GM19395 (cell line): ENCODE measurements at regions not wholly inside any gene's neighbourhood (a gene's known extent, or its start where the extent isn't known, plus 50 kb on each side); places are given as distances from the start of the nearest gene placed in this dataset.

ENCODE experiments used
- ATAC-seq: cut with Tn5 transposase; IDR thresholded peaks from one replicate; pipeline ENCODE4 v1.9.1; 2021; ENCODE audit warnings: mild to moderate bottlenecking, moderate library complexity; ENCODE audit not compliant: unreplicated experiment

DNA sequence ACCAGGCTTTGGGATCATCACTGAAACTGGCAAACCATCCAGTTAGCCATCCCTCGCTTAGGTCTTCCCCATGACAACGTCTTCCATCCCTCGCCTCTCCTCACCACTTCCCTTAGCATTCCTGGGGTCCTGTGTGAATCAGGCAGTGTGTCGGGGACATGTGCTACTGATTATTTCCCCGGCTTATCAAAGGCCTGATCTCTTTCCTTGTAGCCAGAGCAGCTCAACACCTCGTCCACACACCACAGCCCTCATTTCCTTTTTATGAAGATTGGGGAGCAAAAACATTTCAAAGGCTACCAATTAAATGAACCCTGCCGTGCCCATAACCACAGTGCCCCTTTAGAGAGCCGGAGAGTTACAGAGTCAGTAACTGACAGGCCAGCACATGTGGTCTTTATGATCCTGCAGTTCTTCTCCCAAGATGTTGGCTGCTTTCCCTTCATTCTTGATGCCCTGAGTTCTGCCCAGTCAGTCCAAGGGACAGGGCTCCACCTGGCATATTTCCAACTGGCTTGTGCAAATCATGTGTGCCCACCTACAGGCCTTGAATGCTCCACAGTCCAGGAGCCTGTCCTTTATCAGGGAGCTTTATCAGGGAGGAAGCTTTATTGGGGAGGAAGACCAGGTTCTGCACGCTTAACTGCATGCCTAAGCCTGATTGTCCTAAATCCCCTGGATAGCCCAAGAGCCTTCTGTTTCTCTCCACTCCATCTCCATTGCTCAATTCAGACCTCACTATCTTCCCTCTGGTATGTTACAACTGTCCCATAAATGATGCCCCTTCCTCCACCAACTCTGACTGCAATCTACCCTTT, 343.1 kb downstream of the CYRIA start:
- no peak for ATAC-seq

DNA sequence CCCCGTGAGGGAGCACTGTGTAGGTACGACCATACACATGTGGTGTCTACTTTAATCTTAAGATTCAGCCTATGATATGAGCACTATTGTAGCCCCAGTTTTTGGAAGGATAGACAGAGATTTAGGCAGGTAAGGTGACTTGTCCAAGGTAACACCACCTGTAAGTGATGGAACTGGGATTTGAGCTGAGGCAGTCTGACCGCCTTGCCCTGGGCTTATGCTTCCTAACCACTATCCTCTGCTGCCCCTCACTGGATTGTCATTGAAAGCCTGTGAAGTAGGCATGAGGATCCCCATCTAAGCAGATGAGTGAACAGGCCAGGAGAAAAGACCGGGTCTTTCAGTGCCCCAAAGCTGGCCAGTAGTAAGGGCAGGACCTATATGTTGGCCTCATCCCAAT, 343.8 kb downstream of the CYRIA start:
- ATAC-seq: no peak

DNA sequence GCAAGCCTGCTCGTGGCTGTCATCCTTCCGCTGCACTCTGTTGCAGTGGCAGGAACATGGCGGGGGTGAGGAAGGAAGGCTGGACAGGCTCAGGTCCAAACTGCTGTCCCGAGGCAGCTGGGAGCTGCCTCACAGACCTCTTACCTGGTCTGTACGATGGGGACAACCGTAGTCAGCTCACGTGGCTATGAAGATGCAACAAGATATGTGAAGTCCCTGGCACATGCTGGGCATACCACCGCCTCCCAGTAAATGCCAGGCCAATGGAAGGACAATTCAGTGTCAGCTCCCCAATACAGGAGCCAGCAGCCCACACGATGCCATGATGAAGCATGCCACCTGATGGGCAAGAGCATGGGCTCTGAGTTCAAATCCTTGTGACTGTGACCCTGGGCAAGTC, 344.4 kb downstream of the CYRIA start:
- ATAC-seq: no peak

DNA sequence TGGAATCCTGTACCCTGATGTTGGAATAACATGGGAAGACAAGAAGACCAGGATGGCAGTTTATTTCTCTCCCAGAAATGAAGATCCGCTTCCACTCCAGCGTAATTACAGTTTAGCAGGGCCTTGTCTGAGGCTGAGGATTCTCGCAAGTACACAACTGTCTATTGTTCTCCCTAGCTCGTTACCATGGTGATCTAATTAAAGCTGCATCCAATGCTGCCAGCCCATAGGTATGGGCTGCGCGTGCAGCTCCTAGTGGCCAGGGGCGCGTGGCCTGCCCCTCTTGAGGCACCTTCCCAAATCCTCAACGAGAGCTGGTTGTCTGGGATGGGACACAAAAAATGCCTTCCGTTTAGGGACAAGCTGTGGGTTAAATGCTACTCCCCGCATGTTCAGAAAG, 344.9 kb downstream of the CYRIA start:
- no peak for ATAC-seq

DNA sequence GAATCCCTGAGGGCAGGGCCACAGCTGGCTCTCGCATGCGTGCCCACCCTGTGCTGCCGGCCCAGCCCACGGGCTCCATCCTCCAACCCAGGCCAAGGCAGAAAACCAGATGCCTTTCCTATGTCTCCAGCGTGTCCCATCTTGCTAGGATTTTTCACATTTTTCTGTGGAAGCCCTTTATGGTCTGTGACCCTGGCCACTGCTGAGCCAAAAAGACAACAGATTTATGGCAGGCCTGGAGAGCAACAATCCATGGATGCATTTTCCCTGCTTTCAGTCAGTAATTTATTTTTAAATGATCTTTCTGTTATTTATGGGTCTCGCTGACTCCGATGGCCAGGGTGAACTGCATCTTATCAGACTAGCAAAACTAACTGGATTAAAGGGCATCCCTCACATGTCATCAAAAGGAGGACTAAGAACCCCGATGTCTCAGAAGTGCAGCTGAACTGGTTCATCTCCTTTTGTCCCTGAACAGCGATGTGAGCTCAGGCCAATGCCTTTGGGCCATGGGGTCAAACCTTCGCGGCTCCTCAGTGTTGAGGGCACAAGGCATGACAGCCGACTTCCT, 346.0 kb downstream of the CYRIA start:
- ATAC-seq: no peak

DNA sequence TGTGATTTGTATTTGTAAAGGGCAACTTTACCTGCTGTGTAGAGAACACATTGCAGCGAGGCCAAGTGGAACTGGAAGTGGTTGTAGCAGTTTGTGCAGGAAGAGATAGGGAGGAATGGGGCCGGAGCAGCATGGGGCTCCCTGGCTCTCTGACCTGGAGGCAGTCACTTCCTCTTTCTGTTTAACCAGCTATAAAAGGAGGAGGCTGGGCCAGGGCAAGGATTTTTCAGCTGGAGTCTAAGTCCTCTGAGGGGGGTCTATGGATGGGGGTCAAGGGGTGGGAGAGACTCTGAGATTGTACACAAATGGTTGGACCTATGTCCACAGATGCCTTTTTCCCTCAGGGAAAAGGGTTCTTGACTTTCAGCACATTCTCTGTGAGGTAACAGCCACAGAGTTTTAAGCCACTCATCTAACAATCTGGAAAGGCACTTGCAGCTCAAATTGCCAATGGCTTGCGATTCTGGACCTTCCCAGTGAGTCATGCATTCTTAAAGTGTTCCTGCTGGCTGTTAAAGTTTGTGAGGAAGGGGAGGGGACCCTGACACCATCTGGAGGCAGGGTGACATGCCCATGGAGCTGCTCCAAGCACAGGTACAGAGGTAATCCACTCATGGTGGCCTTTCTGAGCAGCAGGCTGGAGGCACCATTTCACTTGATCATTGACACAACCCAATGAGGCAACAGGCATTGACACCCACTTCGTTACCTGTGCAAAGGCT, 347.0 kb downstream of the CYRIA start:
- ATAC-seq: no peak

DNA sequence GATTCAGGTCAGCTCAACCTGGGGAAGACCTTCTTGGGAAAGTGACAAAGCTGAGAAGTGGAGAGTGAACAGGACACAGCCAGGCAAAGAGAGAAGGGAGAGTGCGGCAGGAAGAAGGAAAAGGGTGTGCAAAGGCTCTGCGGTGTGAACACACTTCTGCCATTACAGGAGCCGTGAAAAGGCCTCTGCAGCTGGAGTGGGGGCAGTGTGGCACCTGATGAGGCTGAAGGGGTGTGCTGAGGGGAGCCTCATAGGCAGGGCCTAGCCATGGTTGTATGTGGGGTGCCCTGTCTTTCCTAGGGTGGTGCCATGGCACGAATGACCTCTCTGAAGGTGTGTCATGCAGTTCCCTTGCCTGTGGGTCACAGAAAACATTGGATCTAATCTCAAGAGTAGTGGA, 347.6 kb downstream of the CYRIA start:
- ATAC-seq: no peak

DNA sequence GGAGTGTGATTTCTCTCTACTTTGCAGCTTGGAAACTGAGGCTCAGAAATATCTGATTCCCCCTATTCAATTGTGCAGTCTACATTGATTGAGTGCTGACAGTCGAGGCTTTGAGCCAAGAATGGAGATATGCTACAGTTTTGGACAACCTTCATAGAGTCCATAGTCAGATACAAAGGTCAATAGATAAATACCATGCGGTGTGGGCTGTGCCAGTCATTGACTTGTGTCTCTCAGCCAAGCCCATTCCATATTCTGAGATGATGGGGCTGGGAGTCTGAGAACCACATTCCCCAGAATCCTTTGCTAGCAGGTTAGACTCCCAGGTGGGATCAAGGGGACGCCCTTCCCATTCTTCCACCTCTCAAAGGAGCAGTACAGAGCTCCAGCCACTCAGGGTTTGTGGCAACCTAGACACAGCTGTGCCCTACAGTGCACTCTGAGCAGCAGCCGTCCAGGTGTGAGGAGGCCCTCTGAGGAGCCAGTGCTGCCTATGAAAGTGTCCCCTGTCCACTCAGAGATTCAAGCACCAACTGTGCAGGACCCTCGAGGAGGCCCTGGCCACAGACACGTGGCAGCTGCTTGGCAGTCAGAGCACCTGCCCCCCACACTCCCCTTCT, 348.3 kb downstream of the CYRIA start:
- no peak for ATAC-seq

DNA sequence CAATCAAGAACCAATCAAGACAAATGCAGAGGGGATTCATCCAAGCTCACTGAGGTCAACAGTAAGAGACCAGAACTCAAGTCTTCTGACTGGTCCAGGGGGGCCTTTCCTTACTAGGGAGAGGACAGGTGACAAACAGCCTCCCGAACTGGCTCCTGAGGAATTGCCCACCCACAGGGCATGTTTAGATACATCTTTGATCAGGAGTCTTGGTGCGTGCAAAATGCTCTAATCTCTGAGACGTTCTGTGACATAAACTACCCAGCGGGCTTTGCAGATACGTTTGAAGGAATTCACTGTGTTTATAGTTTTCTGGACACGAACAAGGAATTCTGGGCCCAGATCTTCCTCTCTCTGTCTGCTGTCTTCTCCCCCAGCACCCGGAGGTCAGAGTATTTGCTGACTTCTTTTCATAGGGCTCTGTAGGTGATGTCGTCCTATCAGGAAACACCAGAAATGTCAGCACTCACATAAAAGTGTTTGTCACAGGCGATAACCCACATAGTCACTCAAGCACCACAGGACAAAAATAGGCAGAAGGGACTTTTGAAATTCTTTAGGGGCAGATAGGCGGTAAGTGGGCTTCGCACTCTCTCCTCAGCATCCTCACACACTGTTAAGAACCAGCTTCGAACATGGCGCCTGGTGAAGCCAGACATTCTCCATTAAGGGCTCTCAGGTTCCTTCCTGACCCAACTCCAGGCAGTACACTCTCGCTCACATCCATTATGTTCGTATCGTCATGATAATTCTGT, 349.0 kb downstream of the CYRIA start:
- ATAC-seq: no peak

DNA sequence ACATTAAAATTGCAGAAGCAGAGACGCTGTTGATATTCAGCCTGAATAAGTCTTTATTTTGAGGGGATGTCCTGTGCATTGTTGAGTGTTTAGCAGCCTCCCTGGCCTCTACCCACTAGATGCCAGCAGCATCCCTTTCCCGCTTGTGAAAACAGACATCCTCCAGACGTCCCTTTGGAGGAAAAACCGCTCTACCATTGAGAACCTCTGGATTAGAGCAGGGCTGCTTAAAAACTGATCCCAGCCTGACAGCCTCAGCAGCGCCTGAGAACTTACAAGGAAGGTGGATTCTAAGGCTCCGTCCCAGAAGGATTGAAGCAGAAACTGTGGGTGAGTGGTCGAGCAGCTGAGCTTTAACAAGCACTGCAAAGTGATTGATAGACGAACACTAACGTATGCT, 349.7 kb downstream of the CYRIA start:
- ATAC-seq: no peak

DNA sequence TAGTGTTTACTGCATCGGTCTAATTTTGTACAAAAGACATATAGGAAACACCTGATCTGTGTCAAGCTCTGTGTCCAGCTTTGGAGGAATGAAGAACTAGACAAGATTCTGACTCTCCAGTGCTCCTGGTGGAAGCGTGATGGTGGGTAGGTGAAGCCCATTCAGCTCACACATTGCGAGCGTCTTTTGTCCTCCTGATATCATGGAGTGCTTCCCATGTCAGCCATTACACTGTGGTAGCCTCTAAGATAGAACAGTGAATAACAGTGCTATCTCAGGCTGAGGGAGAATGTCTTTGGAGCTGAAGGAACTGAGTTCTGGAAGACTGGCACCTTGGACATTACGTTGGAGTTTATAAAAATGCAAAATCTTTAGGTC, 350.2 kb downstream of the CYRIA start:
- ATAC-seq: no peak

DNA sequence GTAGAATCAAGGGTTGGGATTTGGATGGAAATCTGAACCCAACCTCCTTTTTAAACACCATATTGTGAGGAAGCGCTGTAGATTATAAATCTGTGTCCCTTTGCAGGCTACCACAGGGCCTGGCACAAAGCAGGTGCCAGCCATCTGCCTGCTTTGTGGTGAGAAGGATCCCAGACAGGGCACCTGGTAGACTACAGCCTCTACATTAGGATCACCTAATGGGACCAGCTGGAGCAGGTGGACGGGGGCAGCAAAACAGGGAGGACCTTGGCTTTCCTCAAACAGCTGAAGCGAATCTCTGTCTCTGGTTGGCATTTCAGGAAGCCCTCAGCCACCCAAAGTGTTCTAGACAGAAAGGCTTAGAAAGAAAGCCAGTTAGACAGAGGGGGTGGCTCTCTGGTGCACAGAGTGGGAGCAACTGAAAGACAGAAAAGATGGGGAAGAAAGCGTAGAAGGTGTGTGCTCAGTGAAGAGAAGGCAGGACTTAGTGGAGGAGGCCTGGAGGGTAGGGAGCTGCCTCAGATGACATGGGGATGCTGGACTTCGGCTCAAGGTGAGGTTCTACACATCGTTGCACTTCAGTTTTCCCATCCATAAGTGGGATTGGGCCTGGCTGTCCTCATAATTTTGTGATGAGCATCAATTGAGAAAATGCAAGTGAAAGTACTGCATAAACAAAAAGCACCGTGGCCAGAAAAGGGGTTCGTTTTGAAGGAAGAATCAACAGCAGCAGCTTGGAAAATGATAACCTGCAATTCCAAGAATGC, 350.8 kb downstream of the CYRIA start:
- no peak for ATAC-seq

DNA sequence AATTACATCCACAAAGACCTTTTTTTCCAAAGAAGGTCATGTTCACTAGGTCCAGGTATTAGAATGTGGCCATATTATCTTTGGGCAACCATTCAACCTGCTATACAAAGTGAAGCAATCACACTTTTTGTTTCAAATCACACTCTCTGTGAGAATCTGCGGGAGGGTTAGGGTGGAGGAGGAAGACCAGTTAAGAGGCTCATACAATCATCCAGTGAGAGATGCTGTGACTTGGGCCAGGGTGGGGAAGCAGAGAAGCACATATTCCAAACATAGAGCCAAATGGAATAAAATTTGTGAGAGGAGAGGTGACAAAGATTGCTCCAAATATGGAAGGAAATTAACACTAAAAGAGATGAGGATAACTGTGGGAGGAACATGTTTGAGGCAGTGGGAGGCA, 351.6 kb downstream of the CYRIA start:
- no peak for ATAC-seq

DNA sequence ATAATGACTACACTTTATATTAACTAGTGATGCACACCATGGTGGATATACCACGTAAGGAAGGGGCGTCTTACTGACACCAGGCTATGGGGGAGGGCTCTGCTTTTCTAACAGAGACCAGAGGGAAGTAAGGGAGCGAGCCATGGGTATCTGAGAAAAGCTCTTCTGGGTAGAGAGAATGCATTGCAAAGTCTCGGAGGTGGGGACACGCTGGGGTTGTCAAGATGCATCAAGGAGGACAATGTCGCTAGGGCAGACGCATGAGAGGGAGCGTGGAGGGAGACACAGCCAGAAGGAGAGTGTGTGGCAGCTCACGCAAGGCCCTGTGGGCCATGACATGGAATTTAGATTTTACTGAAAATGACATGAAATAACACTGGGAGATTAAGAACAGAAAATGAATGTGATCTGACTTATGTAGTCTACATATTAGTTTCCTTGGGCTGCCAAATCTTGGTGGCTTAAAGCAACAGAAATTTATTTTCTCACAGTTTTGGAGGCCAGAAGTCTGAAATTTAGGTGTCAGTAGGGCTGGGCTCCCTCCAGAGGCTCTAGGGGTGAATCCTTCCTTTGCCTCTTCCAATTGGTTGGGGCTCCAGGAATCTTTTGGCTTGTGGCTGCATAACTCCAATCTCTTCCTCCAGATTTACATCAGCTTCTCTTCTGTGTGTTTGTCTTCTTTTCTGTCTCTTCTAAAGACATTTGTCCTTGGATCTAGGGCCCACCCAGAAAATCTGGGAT, 352.2 kb downstream of the CYRIA start:
- ATAC-seq: no peak

DNA sequence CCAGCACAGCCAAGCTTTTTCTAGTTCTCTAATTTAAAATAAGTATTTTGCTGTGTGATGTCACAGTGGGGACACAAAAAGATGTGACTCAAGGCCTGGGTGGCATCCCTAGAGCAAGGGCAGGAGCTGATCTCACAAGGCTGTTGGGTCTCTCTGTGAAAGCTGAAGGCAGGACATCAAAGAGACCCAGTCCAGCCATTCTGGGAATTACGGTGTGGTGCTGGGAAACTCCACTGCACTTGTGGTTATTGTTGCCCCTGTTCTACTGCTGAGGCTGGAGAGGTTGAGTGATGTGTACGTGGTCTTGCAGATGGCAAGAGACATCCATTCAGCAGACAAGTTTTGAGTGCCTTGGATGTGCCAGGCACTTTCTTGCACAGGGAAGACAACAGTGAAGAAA, 352.9 kb downstream of the CYRIA start:
- ATAC-seq: no peak

DNA sequence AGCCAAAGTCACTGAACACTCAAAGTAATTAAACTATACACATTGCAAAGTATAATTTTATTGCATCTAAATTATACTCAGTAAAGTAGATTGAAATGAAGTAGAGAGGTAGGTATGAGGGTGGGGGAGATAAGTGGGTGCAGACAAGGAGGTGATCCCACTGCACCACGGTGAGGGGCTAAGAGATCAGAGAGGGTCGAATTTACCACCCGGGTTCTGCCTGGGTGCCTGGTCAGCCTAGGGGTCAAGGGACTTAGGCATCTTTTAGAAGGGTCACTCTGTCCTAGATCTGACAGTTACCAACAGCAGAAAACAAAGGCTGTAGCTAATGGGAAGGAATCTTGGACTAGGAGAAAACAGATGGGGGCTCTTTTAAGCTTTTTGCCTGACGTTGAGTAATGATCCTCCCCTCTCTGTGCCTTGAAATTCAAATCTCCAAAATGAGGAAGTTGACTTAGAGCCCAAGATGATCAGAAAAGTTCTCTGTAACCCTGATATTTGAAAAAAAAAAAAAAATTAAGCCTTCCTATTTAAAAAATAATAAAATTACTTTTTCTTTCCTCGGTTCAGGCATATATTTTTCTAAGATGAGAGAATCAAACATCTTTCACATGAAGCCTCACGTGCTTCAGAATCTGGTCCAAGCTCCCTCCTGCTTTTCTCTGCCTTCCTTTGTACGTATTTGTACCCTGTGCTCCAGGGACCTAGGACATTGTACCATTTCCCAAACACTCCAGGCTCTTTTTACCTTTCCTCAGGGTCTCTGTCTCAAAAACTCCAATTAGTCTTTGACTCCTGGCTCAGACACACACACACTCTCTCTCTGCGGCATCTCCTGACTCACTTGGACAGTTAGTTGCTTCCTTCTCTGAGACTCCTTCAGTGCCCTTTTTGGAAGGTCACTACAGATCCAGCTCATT, 353.9 kb downstream of the CYRIA start:
- no peak for ATAC-seq

DNA sequence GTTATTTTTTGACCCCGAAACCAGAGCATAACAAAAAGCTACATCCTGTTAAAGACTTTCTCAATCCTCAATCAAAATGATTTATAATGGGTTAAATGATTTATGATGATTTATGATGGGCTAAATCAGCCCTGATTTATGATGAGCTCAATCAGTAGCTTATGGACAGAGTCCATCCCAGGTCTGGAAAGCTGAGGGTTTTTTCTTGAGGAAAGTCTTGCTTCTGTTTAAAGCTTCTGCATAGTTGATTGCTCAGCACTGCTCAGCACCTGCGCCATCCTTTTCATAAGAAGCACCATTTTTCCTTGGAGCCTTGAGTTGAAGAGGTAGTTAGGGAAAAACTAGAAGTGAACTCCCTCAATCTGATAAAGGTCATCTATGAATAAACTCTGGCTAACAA, 356.8 kb downstream of the CYRIA start:
- no peak for ATAC-seq

DNA sequence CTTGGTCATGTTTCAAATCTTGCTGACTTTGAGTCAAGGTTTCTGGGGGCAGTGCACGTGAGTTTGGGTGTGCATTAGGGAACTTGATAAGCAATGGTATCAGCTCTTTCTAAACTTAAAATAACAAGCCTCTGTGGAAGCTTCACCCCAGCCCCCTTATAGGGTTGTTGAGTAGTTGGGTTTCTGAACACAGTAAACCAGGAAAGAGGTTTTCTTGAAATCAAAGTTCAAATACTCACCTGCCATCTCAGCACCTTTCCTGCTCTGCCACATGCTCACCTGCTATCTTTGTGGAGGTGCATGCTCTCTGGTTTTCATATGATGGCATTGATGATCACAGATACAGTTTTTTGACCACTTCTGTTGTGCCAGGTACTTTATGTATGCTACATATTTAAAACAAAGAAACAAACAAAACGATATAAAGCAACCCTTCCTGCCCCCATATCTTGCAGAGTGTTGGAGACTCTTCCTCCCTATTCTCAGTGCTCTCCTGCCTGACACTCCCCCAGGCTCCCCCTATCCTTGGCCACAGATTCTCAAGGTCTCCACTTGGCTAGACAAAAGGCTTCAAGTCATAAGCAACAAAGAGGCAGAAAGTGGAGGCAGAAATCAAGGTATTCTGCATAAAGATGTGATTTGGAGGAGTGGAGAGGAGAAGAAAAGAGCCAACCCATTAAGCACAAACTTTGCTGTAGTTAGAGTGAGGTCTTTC, 360.6 kb downstream of the CYRIA start:
- ATAC-seq: no peak
